DND-41 (cell line): ENCODE measurements at regions not wholly inside any gene's neighbourhood (a gene's known extent, or its start where the extent isn't known, plus 50 kb on each side); places are given as distances from the start of the nearest gene placed in this dataset.
"Not testable (repeated sequence)": the region's sequence is repeated elsewhere in the genome, so short reads cannot be mapped to it uniquely, and the experiment has no call there.

Source experiments
- EZH2 ChIP-seq: IDR thresholded peaks from 3 replicates; pipeline ENCODE4 v1.6.1; 2012; ENCODE audit warnings: borderline replicate concordance, low read depth, mild to moderate bottlenecking, moderate library complexity, low read length, inconsistent platforms; ENCODE audit not compliant: severe bottlenecking
- TF ChIP-seq, protein P1 (sequence below): IDR thresholded peaks from 2 replicates; pipeline ENCODE4 v1.5.1; 2012; ENCODE audit warnings: borderline replicate concordance, low read length, moderate library complexity, mild to moderate bottlenecking; ENCODE audit not compliant: poor library complexity, severe bottlenecking; ENCODE audit errors: extremely low read depth

GRCh38 chr9:40884902-40885490, 243.5 kb downstream of the FOXD4L6 start:
- TF ChIP-seq, protein P1, sequence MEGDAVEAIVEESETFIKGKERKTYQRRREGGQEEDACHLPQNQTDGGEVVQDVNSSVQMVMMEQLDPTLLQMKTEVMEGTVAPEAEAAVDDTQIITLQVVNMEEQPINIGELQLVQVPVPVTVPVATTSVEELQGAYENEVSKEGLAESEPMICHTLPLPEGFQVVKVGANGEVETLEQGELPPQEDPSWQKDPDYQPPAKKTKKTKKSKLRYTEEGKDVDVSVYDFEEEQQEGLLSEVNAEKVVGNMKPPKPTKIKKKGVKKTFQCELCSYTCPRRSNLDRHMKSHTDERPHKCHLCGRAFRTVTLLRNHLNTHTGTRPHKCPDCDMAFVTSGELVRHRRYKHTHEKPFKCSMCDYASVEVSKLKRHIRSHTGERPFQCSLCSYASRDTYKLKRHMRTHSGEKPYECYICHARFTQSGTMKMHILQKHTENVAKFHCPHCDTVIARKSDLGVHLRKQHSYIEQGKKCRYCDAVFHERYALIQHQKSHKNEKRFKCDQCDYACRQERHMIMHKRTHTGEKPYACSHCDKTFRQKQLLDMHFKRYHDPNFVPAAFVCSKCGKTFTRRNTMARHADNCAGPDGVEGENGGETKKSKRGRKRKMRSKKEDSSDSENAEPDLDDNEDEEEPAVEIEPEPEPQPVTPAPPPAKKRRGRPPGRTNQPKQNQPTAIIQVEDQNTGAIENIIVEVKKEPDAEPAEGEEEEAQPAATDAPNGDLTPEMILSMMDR = not testable (repeated sequence)
- not testable (repeated sequence) for TF ChIP-seq EZH2
